GM12878 (cell line): ENCODE measurements at regions not wholly inside any gene's neighbourhood (a gene's known extent, or its start where the extent isn't known, plus 50 kb on each side); places are given as distances from the start of the nearest gene placed in this dataset.

Experiments
- ATAC-seq: fragments of 200-7000 bp; cut with Tn5 transposase; 3 replicates; pipeline ENCODE4 v1.9.1; 2020; ENCODE audit warnings: mild to moderate bottlenecking, moderate library complexity
- BruUV-seq: library from RNA; stranded (reverse); fragments of 400-500 nt; replicated peaks from 2 replicates; lab custom pipeline; 2021; lab: Mats Ljungman, UMichigan
- CTCF ChIA-PET: fragments of 300-600 bp; sonication (Branson Sonifier 250); formaldehyde crosslinking; extraction: SDS; loops from one replicate; lab custom pipeline; 2021; ENCODE audit warnings: inconsistent platforms; lab: Yijun Ruan, JAX
- POLR2A ChIA-PET: fragments of 350-600 bp; formaldehyde crosslinking; extraction: SDS; loops from one replicate; lab custom pipeline; 2021; ENCODE audit warnings: inconsistent platforms; lab: Charles Lee
- RAD21 ChIA-PET: fragments of 300-600 bp; sonication (Branson Sonifier 250); formaldehyde crosslinking; loops from one replicate; lab custom pipeline; 2023; ENCODE audit warnings: antibody characterized with exemption; ENCODE audit not compliant: unreplicated experiment; lab: Charles Lee
- SMC1A ChIA-PET: fragments of 300-600 bp; sonication (Branson Sonifier 250); formaldehyde crosslinking; loops from one replicate; lab custom pipeline; 2023; ENCODE audit not compliant: unreplicated experiment, uncharacterized antibody; lab: Charles Lee
- DNase-seq: peaks from one replicate; pipeline ENCODE4 v3.0.0-alpha.2; 2011; ENCODE audit warnings: low read depth, low spot score
- FAIRE-seq: peaks from 3 replicates; lab custom pipeline; 2011; peaks lifted over from hg19 to GRCh38; lab: Jason Lieb, UNC
- H2AFZ ChIP-seq: 2 replicates; pipeline ENCODE4 v1.6.0; 2011; ENCODE audit warnings: low read depth, low read length, control low read depth; ENCODE audit not compliant: control insufficient read depth
- H3K27ac ChIP-seq: 2 replicates; pipeline ENCODE4 v1.5.1; 2011; ENCODE audit warnings: control low read depth; ENCODE audit not compliant: control insufficient read depth, insufficient read depth
- H3K27me3 ChIP-seq, 2 experiments: replicated peaks in 1 of 2; 2 replicates each; pipeline versions ENCODE4 v1.6.0 to v1.6.1; 2011; ENCODE audit warnings: low read length in 1 of 2; ENCODE audit not compliant: control insufficient read depth in 2 of 2, insufficient read depth in 2 of 2
- H3K36me3 ChIP-seq, 2 experiments: 2 replicates each; pipeline ENCODE4 v1.5.1; 2011; ENCODE audit warnings: low read length in 1 of 2; ENCODE audit not compliant: control insufficient read depth in 2 of 2, insufficient read depth in 2 of 2
- H3K4me1 ChIP-seq: 2 replicates; pipeline ENCODE4 v1.6.1; 2011; ENCODE audit warnings: mild to moderate bottlenecking, low read length, moderate library complexity, mixed read lengths; ENCODE audit not compliant: control insufficient read depth, insufficient read depth
- H3K4me2 ChIP-seq: 2 replicates; pipeline ENCODE4 v1.6.0; 2011; ENCODE audit warnings: control low read depth; ENCODE audit not compliant: control insufficient read depth, insufficient read depth
- H3K4me3 ChIP-seq: fragments of 200-600 bp; sonication (generic); 2 replicates; pipeline ENCODE4 v1.5.1; 2016
- H3K79me2 ChIP-seq: 2 replicates; pipeline ENCODE4 v1.6.0; 2011; ENCODE audit warnings: low read length; ENCODE audit not compliant: control insufficient read depth, insufficient read depth
- H3K9ac ChIP-seq: 2 replicates; pipeline ENCODE4 v1.8.0; 2011; ENCODE audit warnings: low read length, control low read depth, mixed read lengths; ENCODE audit not compliant: control insufficient read depth, insufficient read depth
- H3K9me3 ChIP-seq: replicated peaks from 3 replicates; pipeline ENCODE4 v1.5.1; 2011; ENCODE audit warnings: mild to moderate bottlenecking, low read length; ENCODE audit not compliant: control insufficient read depth, insufficient read depth
- H4K20me1 ChIP-seq: 2 replicates; pipeline ENCODE4 v1.6.0; 2011; ENCODE audit not compliant: control insufficient read depth, insufficient read depth
- MLLT1 ChIP-seq: fragments of 450-650 bp; IDR thresholded peaks from 2 replicates; pipeline ENCODE4 v1.6.1; 2016; ENCODE audit warnings: mild to moderate bottlenecking
- NKRF ChIP-seq: fragments of 450-650 bp; conservative IDR thresholded peaks from 2 replicates; pipeline ENCODE4 v1.6.1; 2017; ENCODE audit warnings: mild to moderate bottlenecking, moderate library complexity
- NR2C1 ChIP-seq: fragments of 450-650 bp; IDR thresholded peaks from 2 replicates; pipeline ENCODE4 v1.6.1; 2017; ENCODE audit warnings: antibody characterized with exemption, mild to moderate bottlenecking, moderate library complexity
- USF1 ChIP-seq: IDR thresholded peaks from 2 replicates; pipeline ENCODE4 v1.6.1; 2011; ENCODE audit warnings: borderline replicate concordance, low read depth, mild to moderate bottlenecking, moderate library complexity, mixed read lengths, low read length; ENCODE audit not compliant: insufficient read depth; ENCODE audit errors: extremely low read length
- ZBTB4 ChIP-seq: fragments of 450-650 bp; formaldehyde crosslinking; IDR thresholded peaks from 2 replicates; pipeline ENCODE4 v1.4.0; 2022; ENCODE audit warnings: mild to moderate bottlenecking, moderate library complexity
- WGBS: methylation state at CpG from one replicate; pipeline ENCODE4 v1.1.6; 2016; ENCODE audit warnings: low lambda C conversion rate; ENCODE audit not compliant: insufficient replicate concordance, insufficient coverage; ENCODE audit errors: missing lambda C conversion rate; 5-methylcytosine and 5-hydroxymethylcytosine counted together
- in situ Hi-C: fragments of 300-500 bp; cut with MboI; formaldehyde crosslinking; loops from 9 replicates; pipeline ENCODE4 v1.14.3; 2018; ENCODE audit warnings: mixed read lengths
- intact Hi-C: fragments of 100-400 bp; cut with micrococcal nuclease; formaldehyde crosslinking; loops from one replicate; pipeline ENCODE4 v1.14.2; 2022; ENCODE audit not compliant: unreplicated experiment
- TF ChIP-seq, protein P1 (sequence below): fragments of 450-650 bp; IDR thresholded peaks from 2 replicates; pipeline ENCODE4 v1.6.1; 2016; ENCODE audit warnings: mild to moderate bottlenecking, moderate library complexity, borderline replicate concordance

DNA sequence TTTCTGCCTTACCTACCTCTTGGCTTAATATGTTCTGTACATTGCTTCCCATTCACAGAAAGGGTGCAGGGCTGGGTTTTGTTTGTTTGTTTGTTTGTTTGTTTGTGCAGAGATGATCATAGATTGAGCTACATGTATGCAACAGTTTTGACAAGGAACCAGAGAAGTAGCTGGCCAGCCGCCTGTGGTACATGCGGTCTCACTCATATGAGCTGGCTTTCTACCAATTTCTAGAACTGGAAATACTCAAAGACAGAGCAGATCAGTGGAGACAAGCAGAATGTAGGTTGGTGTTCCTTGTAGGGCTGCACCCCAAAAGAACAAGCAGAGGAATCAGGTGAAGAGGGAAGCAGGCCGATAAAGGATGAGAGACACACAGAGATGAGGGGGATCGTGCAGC, 502.7 kb downstream of the SOX2 start:
- Histone ChIP-seq H3K27ac (no peak overlapping the region), H3K9ac (no peak overlapping the region), H3K27me3 (no peaks in the 10 kb centered on the region; a peak in 1 of 4 replicates), H3K9me3 (no peaks in the 10 kb centered on the region), H4K20me1 (no peaks in the 10 kb centered on the region), H3K4me1 (no peaks in the 10 kb centered on the region), H2AFZ (no peak overlapping the region), H3K4me2 (no peak overlapping the region), H3K79me2 (no peaks in the 10 kb centered on the region), H3K36me3 (no peaks in the 10 kb centered on the region), H3K4me3 (no peak overlapping the region)
- ChIA-PET POLR2A (no interaction called here), RAD21 (no interaction called here), CTCF (no interaction called here), SMC1A (no interaction called here)
- no TSS peak for BruUV-seq
- no peak for ATAC-seq
- in situ Hi-C loops: no loop called here
- TF ChIP-seq ZBTB4 (no peak), NR2C1 (no peak), MLLT1 (no peak), NKRF (no peak), USF1 (no peak)
- TF ChIP-seq, protein P1, sequence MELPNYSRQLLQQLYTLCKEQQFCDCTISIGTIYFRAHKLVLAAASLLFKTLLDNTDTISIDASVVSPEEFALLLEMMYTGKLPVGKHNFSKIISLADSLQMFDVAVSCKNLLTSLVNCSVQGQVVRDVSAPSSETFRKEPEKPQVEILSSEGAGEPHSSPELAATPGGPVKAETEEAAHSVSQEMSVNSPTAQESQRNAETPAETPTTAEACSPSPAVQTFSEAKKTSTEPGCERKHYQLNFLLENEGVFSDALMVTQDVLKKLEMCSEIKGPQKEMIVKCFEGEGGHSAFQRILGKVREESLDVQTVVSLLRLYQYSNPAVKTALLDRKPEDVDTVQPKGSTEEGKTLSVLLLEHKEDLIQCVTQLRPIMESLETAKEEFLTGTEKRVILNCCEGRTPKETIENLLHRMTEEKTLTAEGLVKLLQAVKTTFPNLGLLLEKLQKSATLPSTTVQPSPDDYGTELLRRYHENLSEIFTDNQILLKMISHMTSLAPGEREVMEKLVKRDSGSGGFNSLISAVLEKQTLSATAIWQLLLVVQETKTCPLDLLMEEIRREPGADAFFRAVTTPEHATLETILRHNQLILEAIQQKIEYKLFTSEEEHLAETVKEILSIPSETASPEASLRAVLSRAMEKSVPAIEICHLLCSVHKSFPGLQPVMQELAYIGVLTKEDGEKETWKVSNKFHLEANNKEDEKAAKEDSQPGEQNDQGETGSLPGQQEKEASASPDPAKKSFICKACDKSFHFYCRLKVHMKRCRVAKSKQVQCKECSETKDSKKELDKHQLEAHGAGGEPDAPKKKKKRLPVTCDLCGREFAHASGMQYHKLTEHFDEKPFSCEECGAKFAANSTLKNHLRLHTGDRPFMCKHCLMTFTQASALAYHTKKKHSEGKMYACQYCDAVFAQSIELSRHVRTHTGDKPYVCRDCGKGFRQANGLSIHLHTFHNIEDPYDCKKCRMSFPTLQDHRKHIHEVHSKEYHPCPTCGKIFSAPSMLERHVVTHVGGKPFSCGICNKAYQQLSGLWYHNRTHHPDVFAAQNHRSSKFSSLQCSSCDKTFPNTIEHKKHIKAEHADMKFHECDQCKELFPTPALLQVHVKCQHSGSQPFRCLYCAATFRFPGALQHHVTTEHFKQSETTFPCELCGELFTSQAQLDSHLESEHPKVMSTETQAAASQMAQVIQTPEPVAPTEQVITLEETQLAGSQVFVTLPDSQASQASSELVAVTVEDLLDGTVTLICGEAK: no peak
- no peak for DNase-seq
- no peak for FAIRE-seq
- 73% methylated on average over 4 of the region's 4 CpGs for WGBS
- intact Hi-C loops: no loop called here
